Retinal pigment epithelial cell (primary cell): ENCODE measurements at regions not wholly inside any gene's neighbourhood (a gene's known extent, or its start where the extent isn't known, plus 50 kb on each side); places are given as distances from the start of the nearest gene placed in this dataset.

ENCODE experiments used
- DNase-seq: peaks from one replicate; pipeline ENCODE4 v3.0.0-alpha.2; 2010; ENCODE audit warnings: low read depth
- H3K4me3 ChIP-seq: 2 replicates; pipeline ENCODE4 v1.5.1; 2011; ENCODE audit warnings: mild to moderate bottlenecking, low read length, control low read depth, moderate library complexity
- CTCF ChIP-seq: conservative IDR thresholded peaks from 2 replicates; pipeline ENCODE4 v1.5.1; 2011; ENCODE audit warnings: low read depth, low read length, control low read depth, inconsistent platforms

- H3K4me3 ChIP-seq = no peak overlapping the region
- no peak for TF ChIP-seq CTCF
- DNase-seq = no peak
Observed at GRCh38 chr3:88610820-88611219, 461.1 kb downstream of the C3orf38 start.

- H3K4me3 ChIP-seq = no peak overlapping the region
- no peak for DNase-seq
- TF ChIP-seq CTCF = no peak
Observed at GRCh38 chr3:88611826-88612326, 462.1 kb downstream of the C3orf38 start.

- no peak for TF ChIP-seq CTCF
- no peak for DNase-seq
- no peak overlapping the region for H3K4me3 ChIP-seq
Observed at GRCh38 chr3:88616413-88616812, 466.7 kb downstream of the C3orf38 start.

- TF ChIP-seq CTCF = no peak
- no peak for DNase-seq
- H3K4me3 ChIP-seq = no peak overlapping the region
Observed at GRCh38 chr3:88617283-88617682, 467.5 kb downstream of the C3orf38 start.

- H3K4me3 ChIP-seq = no peak overlapping the region
- DNase-seq = no peak
- no peak for TF ChIP-seq CTCF
Observed at GRCh38 chr3:88618021-88618645, 468.4 kb downstream of the C3orf38 start.

GRCh38 chr3:88621586-88621985 is 471.8 kb downstream of the C3orf38 start:
- TF ChIP-seq CTCF = no peak
- H3K4me3 ChIP-seq = no peak overlapping the region
- no peak for DNase-seq

GRCh38 chr3:88623709-88624108 is 473.9 kb downstream of the C3orf38 start:
- H3K4me3 ChIP-seq = no peak overlapping the region
- TF ChIP-seq CTCF = no peak
- no peak for DNase-seq
